ENCODE measurements at regions not wholly inside any gene's neighbourhood (a gene's known extent, or its start where the extent isn't known, plus 50 kb on each side); places are given as distances from the start of the nearest gene placed in this dataset.

DNA sequence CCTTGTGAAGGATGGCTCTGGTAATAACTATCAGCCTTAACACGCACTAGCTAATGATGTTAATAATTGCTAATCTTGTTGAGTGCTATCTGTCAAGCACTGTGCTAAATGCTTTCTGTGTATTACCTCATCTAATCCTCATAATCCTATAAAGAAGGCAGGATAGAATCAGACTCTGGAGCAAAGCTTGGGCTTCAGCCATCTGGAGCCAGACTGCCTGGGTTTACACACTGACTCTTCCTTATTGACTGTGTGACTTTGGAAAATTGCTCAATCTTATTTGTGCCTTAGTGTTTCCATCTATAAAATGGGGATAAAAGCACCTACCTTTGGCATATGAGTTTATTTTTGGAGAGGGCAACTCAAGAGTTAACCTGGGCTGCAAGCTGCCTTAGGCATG, 216.1 kb downstream of the NUF2 start:
- CTCF ChIA-PET: no interaction called here
- POLR2A ChIA-PET: no interaction called here
- H3K4me1 Mint-ChIP-seq: no peaks in the 10 kb centered on the region

GRCh38 chr1:163538667-163539066, 216.9 kb downstream of the NUF2 start:
- DNase-seq: no peak
- Mint-ChIP-seq H3K9me3 (peaks cover 0 to 3% (median 0%) of the 10 kb centered on the region in 5 donors), H3K36me3 (no peaks in the 10 kb centered on the region), H3K4me3 (no peak overlapping the region), H3K27ac (no peak overlapping the region), H3K27me3 (peaks cover 0 to 2% of the 10 kb centered on the region in 2 donors), H3K4me1 (no peaks in the 10 kb centered on the region)
- Histone ChIP-seq H3K27ac (ENCODE audit: low read depth, low read length) (no peak overlapping the region), H3K36me3 (ENCODE audit: insufficient read depth, low read length) (no peaks in the 10 kb centered on the region), H3K9me3 (ENCODE audit: low read length) (no peaks in the 10 kb centered on the region), H3K4me1 (ENCODE audit: insufficient read depth, low read length) (no peaks in the 10 kb centered on the region), H3K4me3 (ENCODE audit: low read length) (no peak overlapping the region), H3K27me3 (ENCODE audit: insufficient read depth, low read length, poor library complexity, severe bottlenecking) (no peaks in the 10 kb centered on the region)
- POLR2A ChIA-PET: no interaction called here
- CTCF ChIA-PET: no interaction called here

More for the DNA sequence above, 216.1 kb downstream of the NUF2 start:
- H3K36me3 ChIP-seq (ENCODE audit: insufficient read depth, low read length): no peaks in the 10 kb centered on the region
- H3K4me1 ChIP-seq (ENCODE audit: insufficient read depth, low read length): no peaks in the 10 kb centered on the region
- no peak for DNase-seq
- Mint-ChIP-seq H3K4me3 (no peak overlapping the region), H3K27me3 (peaks cover 0 to 3% of the 10 kb centered on the region in 2 donors), H3K27ac (no peak overlapping the region), H3K36me3 (no peaks in the 10 kb centered on the region), H3K9me3 (peaks cover 0 to 3% (median 0%) of the 10 kb centered on the region in 5 donors)
- H3K9me3 ChIP-seq (ENCODE audit: low read length): no peaks in the 10 kb centered on the region
- H3K27ac ChIP-seq (ENCODE audit: low read depth, low read length): no peak overlapping the region
- no peaks in the 10 kb centered on the region for H3K27me3 ChIP-seq (ENCODE audit: insufficient read depth, low read length, poor library complexity, severe bottlenecking)
- H3K4me3 ChIP-seq (ENCODE audit: low read length): no peak overlapping the region

DNA sequence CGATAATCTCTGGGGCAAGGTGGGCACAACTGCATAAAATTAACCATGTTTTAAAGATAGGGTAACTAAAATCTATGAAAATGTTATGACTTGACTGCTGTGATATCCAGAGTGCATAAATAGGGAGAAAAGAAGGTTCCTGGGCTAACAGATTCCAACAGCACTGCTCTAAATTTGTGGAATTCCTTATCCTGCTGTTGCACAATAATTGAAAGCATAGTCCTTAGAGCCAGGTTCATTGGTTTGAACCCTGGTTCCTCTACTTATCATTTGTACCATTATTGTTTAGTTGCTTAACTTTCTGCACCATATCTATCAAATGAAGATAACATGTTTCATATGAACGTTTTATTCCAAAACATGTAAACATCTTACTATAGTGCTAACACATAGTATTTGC, 219.0 kb downstream of the NUF2 start:
- ChIA-PET CTCF (no interaction called here), POLR2A (no interaction called here)
- DNase-seq: no peak
- Histone ChIP-seq H3K27ac (ENCODE audit: low read depth, low read length) (no peak overlapping the region), H3K4me3 (ENCODE audit: low read length) (no peak overlapping the region), H3K27me3 (ENCODE audit: insufficient read depth, low read length, poor library complexity, severe bottlenecking) (no peaks in the 10 kb centered on the region), H3K4me1 (ENCODE audit: insufficient read depth, low read length) (no peaks in the 10 kb centered on the region), H3K9me3 (ENCODE audit: low read length) (no peaks in the 10 kb centered on the region), H3K36me3 (ENCODE audit: insufficient read depth, low read length) (no peaks in the 10 kb centered on the region)
- no peaks in the 10 kb centered on the region for H3K4me1 Mint-ChIP-seq
- H3K9me3 Mint-ChIP-seq: peaks cover 0 to 3% (median 0%) of the 10 kb centered on the region in 5 donors
- no peaks in the 10 kb centered on the region for H3K36me3 Mint-ChIP-seq
- no peaks in the 10 kb centered on the region for H3K27me3 Mint-ChIP-seq
- H3K27ac Mint-ChIP-seq: no peak overlapping the region
- H3K4me3 Mint-ChIP-seq: no peak overlapping the region

DNA sequence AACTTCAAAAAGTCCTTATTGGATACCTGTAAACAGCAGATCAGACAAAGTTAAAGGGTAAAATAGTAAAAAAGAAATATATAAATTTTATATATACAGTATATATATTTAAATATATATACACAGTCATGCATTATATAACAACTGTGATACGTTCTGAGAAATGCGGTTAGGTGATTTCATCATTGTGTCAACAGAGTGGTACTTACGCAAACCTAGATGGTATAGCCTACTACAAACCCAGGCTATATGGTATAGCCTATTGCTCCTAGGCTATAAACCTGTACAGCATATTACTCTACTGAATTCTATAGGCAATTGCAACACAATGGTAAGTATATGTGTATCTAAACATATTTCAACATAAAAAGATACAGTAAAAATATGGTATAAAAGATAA, 222.7 kb downstream of the NUF2 start:
- no peak for DNase-seq
- POLR2A ChIA-PET: no interaction called here

GRCh38 chr1:163558162-163558561, 236.4 kb downstream of the NUF2 start:
- no peaks in the 10 kb centered on the region for H3K9me3 ChIP-seq (ENCODE audit: low read length)
- H3K9me3 Mint-ChIP-seq: peaks cover 0 to 8% (median 3%) of the 10 kb centered on the region in 5 donors
- no peaks in the 10 kb centered on the region for H3K36me3 ChIP-seq (ENCODE audit: insufficient read depth, low read length)
- no peaks in the 10 kb centered on the region for H3K36me3 Mint-ChIP-seq
- no peak for DNase-seq
- H3K27me3 ChIP-seq (ENCODE audit: insufficient read depth, low read length, poor library complexity, severe bottlenecking): no peaks in the 10 kb centered on the region
- H3K27ac Mint-ChIP-seq: no peak overlapping the region
- no peaks in the 10 kb centered on the region for H3K4me1 Mint-ChIP-seq
- ChIA-PET CTCF (no interaction called here), POLR2A (no interaction called here)
- H3K4me3 ChIP-seq (ENCODE audit: low read length): no peak overlapping the region
- H3K27me3 Mint-ChIP-seq: peaks cover 0 to 3% of the 10 kb centered on the region in 2 donors
- no peak overlapping the region for H3K4me3 Mint-ChIP-seq
- no peaks in the 10 kb centered on the region for H3K4me1 ChIP-seq (ENCODE audit: insufficient read depth, low read length)
- H3K27ac ChIP-seq (ENCODE audit: low read depth, low read length): no peak overlapping the region

More for the DNA sequence above, 222.7 kb downstream of the NUF2 start:
- CTCF ChIA-PET: no interaction called here
- no peaks in the 10 kb centered on the region for H3K4me1 Mint-ChIP-seq
- Histone ChIP-seq H3K27ac (ENCODE audit: low read depth, low read length) (no peak overlapping the region), H3K9me3 (ENCODE audit: low read length) (no peaks in the 10 kb centered on the region), H3K27me3 (ENCODE audit: insufficient read depth, low read length, poor library complexity, severe bottlenecking) (no peaks in the 10 kb centered on the region), H3K4me3 (ENCODE audit: low read length) (no peak overlapping the region), H3K4me1 (ENCODE audit: insufficient read depth, low read length) (no peaks in the 10 kb centered on the region), H3K36me3 (ENCODE audit: insufficient read depth, low read length) (no peaks in the 10 kb centered on the region)
- H3K9me3 Mint-ChIP-seq: peaks cover 0 to 6% (median 2%) of the 10 kb centered on the region in 5 donors
- no peak overlapping the region for H3K27ac Mint-ChIP-seq
- H3K27me3 Mint-ChIP-seq: no peaks in the 10 kb centered on the region
- no peak overlapping the region for H3K4me3 Mint-ChIP-seq
- peaks cover 0 to 1% (median 0%) of the 10 kb centered on the region in 3 donors for H3K36me3 Mint-ChIP-seq

DNA sequence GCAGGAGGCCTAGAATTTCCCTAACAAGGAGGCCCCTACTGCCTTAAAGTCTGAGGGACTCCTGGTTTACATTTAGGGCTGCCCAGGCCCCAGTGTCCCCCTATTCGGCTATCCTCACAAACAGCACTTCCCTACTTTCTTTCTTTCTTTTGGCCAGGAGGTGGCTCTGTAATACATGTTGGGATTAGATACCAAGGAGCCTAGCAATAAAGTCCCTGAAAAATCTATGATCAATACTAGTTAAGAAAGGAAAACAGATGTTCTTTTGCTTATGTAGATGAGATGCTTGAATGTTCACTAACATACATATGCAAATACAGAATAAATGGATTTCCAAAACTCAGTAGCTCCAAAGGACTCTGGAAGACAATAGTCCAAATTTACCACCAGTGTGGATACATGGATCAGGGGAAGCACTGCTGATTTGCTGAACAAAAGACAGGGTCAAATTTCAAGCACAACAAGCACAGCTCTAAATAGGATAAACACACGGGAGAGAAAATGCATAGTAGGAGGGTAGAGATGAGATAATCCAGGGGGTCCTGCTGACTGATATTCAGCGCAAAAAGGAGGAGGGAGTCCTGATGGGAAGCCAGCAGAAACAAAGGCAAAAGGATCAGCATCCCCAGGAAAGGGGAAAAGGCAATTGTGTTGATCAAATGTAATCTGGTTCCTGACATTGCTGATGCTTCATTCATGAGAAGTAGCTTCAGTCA, 240.0 kb downstream of the NUF2 start:
- Mint-ChIP-seq H3K9me3 (peaks cover 0 to 3% (median 0%) of the 10 kb centered on the region in 5 donors), H3K27ac (no peak overlapping the region), H3K4me1 (no peaks in the 10 kb centered on the region), H3K4me3 (no peak overlapping the region), H3K36me3 (no peaks in the 10 kb centered on the region), H3K27me3 (peaks cover 0 to 3% of the 10 kb centered on the region in 2 donors)
- Histone ChIP-seq H3K36me3 (ENCODE audit: insufficient read depth, low read length) (no peaks in the 10 kb centered on the region), H3K4me1 (ENCODE audit: insufficient read depth, low read length) (no peaks in the 10 kb centered on the region), H3K9me3 (ENCODE audit: low read length) (no peaks in the 10 kb centered on the region), H3K4me3 (ENCODE audit: low read length) (no peak overlapping the region), H3K27ac (ENCODE audit: low read depth, low read length) (no peak overlapping the region), H3K27me3 (ENCODE audit: insufficient read depth, low read length, poor library complexity, severe bottlenecking) (no peaks in the 10 kb centered on the region)
- CTCF ChIA-PET: no interaction called here
- no peak for DNase-seq
- POLR2A ChIA-PET: no interaction called here

DNA sequence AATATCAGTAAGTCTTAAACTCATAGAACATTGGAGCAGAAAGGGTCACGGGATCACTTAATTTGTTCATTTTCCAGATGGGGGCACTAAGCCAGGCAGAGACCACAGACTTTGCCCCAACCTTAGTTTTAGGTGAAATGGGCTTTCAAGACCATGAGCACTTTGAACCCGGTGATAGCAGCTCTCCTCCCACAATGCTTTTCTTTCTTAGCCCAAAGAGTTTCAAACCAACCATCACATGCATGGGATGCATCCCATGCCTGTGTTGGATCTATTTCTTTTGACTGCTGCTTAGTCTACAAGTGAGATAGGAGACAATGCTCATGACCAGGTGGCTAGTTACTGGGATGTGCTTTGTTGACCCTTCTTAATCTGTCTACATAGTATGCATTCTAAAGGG, 240.6 kb downstream of the NUF2 start:
- no peak overlapping the region for H3K4me3 Mint-ChIP-seq
- Histone ChIP-seq H3K9me3 (ENCODE audit: low read length) (no peaks in the 10 kb centered on the region), H3K4me1 (ENCODE audit: insufficient read depth, low read length) (no peaks in the 10 kb centered on the region), H3K36me3 (ENCODE audit: insufficient read depth, low read length) (no peaks in the 10 kb centered on the region), H3K4me3 (ENCODE audit: low read length) (no peak overlapping the region), H3K27ac (ENCODE audit: low read depth, low read length) (no peak overlapping the region), H3K27me3 (ENCODE audit: insufficient read depth, low read length, poor library complexity, severe bottlenecking) (no peaks in the 10 kb centered on the region)
- ChIA-PET CTCF (no interaction called here), POLR2A (no interaction called here)
- DNase-seq: no peak
- no peak overlapping the region for H3K27ac Mint-ChIP-seq
- no peaks in the 10 kb centered on the region for H3K4me1 Mint-ChIP-seq
- H3K27me3 Mint-ChIP-seq: peaks cover 0 to 3% of the 10 kb centered on the region in 2 donors
- peaks cover 0 to 3% (median 0%) of the 10 kb centered on the region in 5 donors for H3K9me3 Mint-ChIP-seq
- H3K36me3 Mint-ChIP-seq: no peaks in the 10 kb centered on the region

GRCh38 chr1:163565166-163565565, 243.4 kb downstream of the NUF2 start:
- Mint-ChIP-seq H3K4me3 (no peak overlapping the region), H3K27ac (peak overlapping the region in 1 of 8 donors; percentile 41), H3K27me3 (peaks cover 0 to 3% of the 10 kb centered on the region in 2 donors), H3K36me3 (no peaks in the 10 kb centered on the region), H3K9me3 (peaks cover 0 to 3% (median 0%) of the 10 kb centered on the region in 5 donors), H3K4me1 (no peaks in the 10 kb centered on the region)
- Histone ChIP-seq H3K4me3 (ENCODE audit: low read length) (no peak overlapping the region), H3K4me1 (ENCODE audit: insufficient read depth, low read length) (no peaks in the 10 kb centered on the region), H3K27ac (ENCODE audit: low read depth, low read length) (no peak overlapping the region), H3K27me3 (ENCODE audit: insufficient read depth, low read length, poor library complexity, severe bottlenecking) (no peaks in the 10 kb centered on the region), H3K36me3 (ENCODE audit: insufficient read depth, low read length) (no peaks in the 10 kb centered on the region), H3K9me3 (ENCODE audit: low read length) (no peaks in the 10 kb centered on the region)
- DNase-seq: no peak
- ChIA-PET CTCF (no interaction called here), POLR2A (no interaction called here)

All from CD8-positive, alpha-beta memory T cell (primary cell).